HEK293 (cell line): ENCODE measurements at regions not wholly inside any gene's neighbourhood (a gene's known extent, or its start where the extent isn't known, plus 50 kb on each side); places are given as distances from the start of the nearest gene placed in this dataset.

Source experiments
- CTCF ChIA-PET: fragments of 350-600 bp; formaldehyde crosslinking; extraction: SDS; loops from one replicate; lab custom pipeline; 2021; ENCODE audit warnings: antibody characterized with exemption; lab: Yijun Ruan, JAX
- POLR2A ChIA-PET: fragments of 300-600 bp; formaldehyde crosslinking; extraction: SDS; loops from one replicate; lab custom pipeline; 2020; ENCODE audit warnings: antibody characterized with exemption, inconsistent platforms; lab: Yijun Ruan, JAX
- H3K27ac ChIP-seq: fragments of 200-500 bp; sonication (Bioruptor generic); 2 replicates; pipeline ENCODE4 v1.5.1; 2014; ENCODE audit warnings: low read depth, low read length, control low read depth, inconsistent platforms; ENCODE audit errors: extremely low read depth
- H3K36me3 ChIP-seq, 2 experiments: fragments of 200-500 bp in 1 of 2; sonication (Bioruptor generic) in 1 of 2; 1 replicate in 1 of 2; 2 replicates in 1 of 2; pipeline ENCODE4 v1.5.1; 2014 to 2017; ENCODE audit warnings: inconsistent platforms in 2 of 2, low read length in 2 of 2; ENCODE audit not compliant: control insufficient read depth in 2 of 2, insufficient read depth in 1 of 2
- H3K4me1 ChIP-seq: fragments of 200-500 bp; sonication (Bioruptor generic); 2 replicates; pipeline ENCODE4 v1.5.1; 2014; ENCODE audit warnings: mild to moderate bottlenecking, low read length, inconsistent platforms; ENCODE audit not compliant: control insufficient read depth, insufficient read depth
- H3K4me3 ChIP-seq: 2 replicates; pipeline ENCODE4 v1.5.1; 2011; ENCODE audit warnings: low read depth, mild to moderate bottlenecking, control low read depth, low read length, moderate library complexity
- H3K9me3 ChIP-seq: fragments of 200-500 bp; sonication (Bioruptor generic); 2 replicates; pipeline ENCODE4 v1.5.1; 2014; ENCODE audit warnings: low read depth, low read length, inconsistent platforms; ENCODE audit not compliant: control insufficient read depth, insufficient read depth
- ATF2 ChIP-seq: fragments of 450-650 bp; formaldehyde crosslinking; IDR thresholded peaks from 2 replicates; pipeline ENCODE4 v1.5.1; 2016; ENCODE audit warnings: missing biosample characterization, missing genetic modification characterization, low read depth
- EGR2 ChIP-seq: fragments of 450-650 bp; formaldehyde crosslinking; IDR thresholded peaks from 2 replicates; pipeline ENCODE4 v1.5.1; 2016; ENCODE audit warnings: low read depth, missing biosample characterization, missing genetic modification characterization
- GLI2 ChIP-seq: fragments of 450-650 bp; formaldehyde crosslinking; IDR thresholded peaks from 2 replicates; pipeline ENCODE4; 2017; ENCODE audit warnings: missing biosample characterization, missing genetic modification characterization, low read depth, borderline replicate concordance
- GLIS1 ChIP-seq: fragments of 450-650 bp; formaldehyde crosslinking; IDR thresholded peaks from 2 replicates; pipeline ENCODE4 v1.5.1; 2016; ENCODE audit warnings: missing biosample characterization, missing genetic modification characterization
- GLIS2 ChIP-seq: fragments of 450-650 bp; formaldehyde crosslinking; IDR thresholded peaks from 2 replicates; pipeline ENCODE4 v1.5.1; 2016; ENCODE audit warnings: missing biosample characterization, missing genetic modification characterization
- HOXC10 ChIP-seq: sonication (generic); formaldehyde crosslinking; IDR thresholded peaks from 2 replicates; pipeline ENCODE4 v1.8.1; 2023; ENCODE audit warnings: mild to moderate bottlenecking, missing genetic modification reagents
- IKZF3 ChIP-seq: fragments of 450-650 bp; IDR thresholded peaks from 2 replicates; pipeline ENCODE4 v1.5.0; 2018; ENCODE audit warnings: missing biosample characterization, mild to moderate bottlenecking, missing genetic modification characterization, moderate library complexity
- KLF1 ChIP-seq: fragments of 450-650 bp; formaldehyde crosslinking; IDR thresholded peaks from 2 replicates; pipeline ENCODE4 v1.5.1; 2016; ENCODE audit warnings: missing biosample characterization, missing genetic modification characterization
- KLF7 ChIP-seq: fragments of 450-650 bp; formaldehyde crosslinking; IDR thresholded peaks from 2 replicates; pipeline ENCODE4 v1.5.1; 2016; ENCODE audit warnings: missing biosample characterization, missing genetic modification characterization, borderline replicate concordance
- MYNN ChIP-seq: fragments of 450-650 bp; formaldehyde crosslinking; IDR thresholded peaks from 2 replicates; pipeline ENCODE4 v1.5.1; 2016; ENCODE audit warnings: missing biosample characterization, missing genetic modification characterization, borderline replicate concordance
- MZF1 ChIP-seq: fragments of 450-650 bp; formaldehyde crosslinking; IDR thresholded peaks from 2 replicates; pipeline ENCODE4 v1.5.1; 2017; ENCODE audit warnings: missing biosample characterization, missing genetic modification characterization, borderline replicate concordance
- RBAK ChIP-seq: fragments of 450-650 bp; formaldehyde crosslinking; IDR thresholded peaks from 2 replicates; pipeline ENCODE4 v1.5.1; 2016; ENCODE audit warnings: missing biosample characterization, missing genetic modification characterization
- ZBTB48 ChIP-seq: fragments of 450-650 bp; formaldehyde crosslinking; IDR thresholded peaks from 2 replicates; pipeline ENCODE4 v1.5.1; 2016; ENCODE audit warnings: missing biosample characterization, missing genetic modification characterization
- ZEB2 ChIP-seq: fragments of 450-650 bp; formaldehyde crosslinking; IDR thresholded peaks from 2 replicates; pipeline ENCODE4 v1.5.1; 2016; ENCODE audit warnings: missing biosample characterization, missing genetic modification characterization
- ZFP3 ChIP-seq: fragments of 450-650 bp; formaldehyde crosslinking; IDR thresholded peaks from 2 replicates; pipeline ENCODE4 v1.5.1; 2016; ENCODE audit warnings: low read depth, missing biosample characterization, missing genetic modification characterization
- ZNF140 ChIP-seq: fragments of 450-650 bp; formaldehyde crosslinking; IDR thresholded peaks from 2 replicates; pipeline ENCODE4 v1.5.1; 2016; ENCODE audit warnings: missing biosample characterization, missing genetic modification characterization
- ZNF18 ChIP-seq: fragments of 450-650 bp; formaldehyde crosslinking; IDR thresholded peaks from 2 replicates; pipeline ENCODE4 v1.5.1; 2016; ENCODE audit warnings: missing biosample characterization, missing genetic modification characterization
- ZNF26 ChIP-seq: fragments of 450-650 bp; formaldehyde crosslinking; IDR thresholded peaks from 2 replicates; pipeline ENCODE4 v1.5.1; 2016; ENCODE audit warnings: missing biosample characterization, missing genetic modification characterization
- ZNF280C ChIP-seq: fragments of 450-650 bp; formaldehyde crosslinking; IDR thresholded peaks from 2 replicates; pipeline ENCODE4 v1.5.1; 2016; ENCODE audit warnings: missing biosample characterization, missing genetic modification characterization
- ZNF311 ChIP-seq: fragments of 450-650 bp; formaldehyde crosslinking; IDR thresholded peaks from 2 replicates; pipeline ENCODE4 v1.5.1; 2017; ENCODE audit warnings: missing biosample characterization, missing genetic modification characterization, borderline replicate concordance
- ZNF398 ChIP-seq: fragments of 450-650 bp; formaldehyde crosslinking; IDR thresholded peaks from 2 replicates; pipeline ENCODE4 v1.5.1; 2017; ENCODE audit warnings: missing biosample characterization, missing genetic modification characterization
- ZNF510 ChIP-seq: fragments of 450-650 bp; formaldehyde crosslinking; IDR thresholded peaks from 2 replicates; pipeline ENCODE4 v1.5.1; 2018; ENCODE audit warnings: mild to moderate bottlenecking, missing genetic modification characterization, missing biosample characterization; ENCODE audit not compliant: insufficient replicate concordance
- ZNF639 ChIP-seq: fragments of 450-650 bp; formaldehyde crosslinking; IDR thresholded peaks from 2 replicates; pipeline ENCODE4 v1.5.1; 2016; ENCODE audit warnings: missing biosample characterization, missing genetic modification characterization
- ZNF777 ChIP-seq: fragments of 450-650 bp; formaldehyde crosslinking; IDR thresholded peaks from 2 replicates; pipeline ENCODE4 v1.5.1; 2017; ENCODE audit warnings: missing biosample characterization, missing genetic modification characterization, borderline replicate concordance
- ZSCAN30 ChIP-seq: fragments of 450-650 bp; IDR thresholded peaks from 2 replicates; pipeline ENCODE4 v1.5.1; 2018; ENCODE audit warnings: missing biosample characterization, mild to moderate bottlenecking, missing genetic modification characterization, moderate library complexity

- no peak for TF ChIP-seq ZNF280C (tag by site-specific recombination)
- no peak for TF ChIP-seq ZFP3
- no peak for TF ChIP-seq GLIS2 (tag by site-specific recombination)
- TF ChIP-seq MYNN, result no peak
- no peak for TF ChIP-seq ZNF18
- TF ChIP-seq KLF7 (tag by site-specific recombination), result no peak
- no peak for TF ChIP-seq IKZF3 (tag by site-specific recombination)
- no peak for TF ChIP-seq HOXC10 (CRISPR knock-in tag)
- TF ChIP-seq ATF2, result no peak
Observed at GRCh38 chr6:137638926-137639706, 144.9 kb upstream of the OLIG3 start (continued).

GRCh38 chr6:137640086-137640485, 145.9 kb upstream of the OLIG3 start:
- CTCF ChIA-PET, result interaction anchor here (0.6 to 1.0 kb wide), 5 partner anchors 27 to 546 kb away, joined by 3 to 4 read pairs (median 3); no protein-coding TSS in a partner anchor
- H3K4me3 ChIP-seq, result no peak overlapping the region
- H3K4me1 ChIP-seq, result no peaks in the 10 kb centered on the region; the same call in 1 of the 2 replicates
- no peaks in the 10 kb centered on the region for H3K9me3 ChIP-seq
- no peak overlapping the region for H3K27ac ChIP-seq
- POLR2A ChIA-PET, result no interaction called here
- no peak for TF ChIP-seq ZNF140 (tag by site-specific recombination)
- TF ChIP-seq ZNF311 (tag by site-specific recombination), result no peak
- TF ChIP-seq GLIS1 (tag by site-specific recombination), result no peak
- no peak for TF ChIP-seq ZNF26 (tag by site-specific recombination)
- TF ChIP-seq GLI2, result no peak
- TF ChIP-seq ZSCAN30 (tag by site-specific recombination), result no peak
- no peak for TF ChIP-seq KLF1
- TF ChIP-seq EGR2 (tag by site-specific recombination), result no peak
- no peak for TF ChIP-seq ZBTB48 (tag by site-specific recombination)
- TF ChIP-seq ZNF777, result no peak
- no peak for TF ChIP-seq ZNF639 (tag by site-specific recombination)
- no peak for TF ChIP-seq ZNF510 (tag by site-specific recombination)
- TF ChIP-seq ZNF398 (tag by site-specific recombination), result no peak
- no peak for TF ChIP-seq MZF1 (tag by site-specific recombination)
- no peak for TF ChIP-seq ZEB2
- no peak for TF ChIP-seq RBAK
- H3K36me3 ChIP-seq, result no peaks in the 10 kb centered on the region
